ENCODE measurements at regions not wholly inside any gene's neighbourhood (a gene's known extent, or its start where the extent isn't known, plus 50 kb on each side); places are given as distances from the start of the nearest gene placed in this dataset.

DNA sequence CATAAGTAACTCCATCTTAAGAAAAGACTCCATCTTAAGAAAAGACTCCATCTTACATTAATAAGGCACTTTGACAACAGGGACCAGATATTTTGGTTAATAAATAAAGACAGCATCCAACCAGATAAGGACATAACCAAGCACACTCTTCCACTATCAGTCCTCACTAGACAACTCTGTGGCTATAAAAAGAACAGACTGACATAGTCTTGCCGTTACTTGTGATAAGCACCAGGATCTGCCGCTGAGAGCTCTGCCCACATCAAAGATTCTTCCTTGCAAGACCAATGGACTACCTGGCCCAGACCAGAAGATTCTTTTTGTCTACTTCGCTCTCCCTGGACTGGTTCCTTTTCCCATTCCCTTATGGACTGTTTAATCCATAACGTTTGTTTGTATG is 667.4 kb downstream of the NYAP2 start:
- in situ Hi-C loops (cut with HindIII; ENCODE audit: low pct_unique_long_range_greater_than_20kb, low sequenced_read_pairs): no loop called here
- no peak for DNase-seq (ENCODE audit: low read depth, low spot score)
- BruUV-seq (replicated peaks): no TSS peak
- no peaks in the 10 kb centered on the region for H3K4me1 ChIP-seq (ENCODE audit: control insufficient read depth, insufficient read depth, low read length)
- POLR2A ChIA-PET: no interaction called here
- H3K27me3 ChIP-seq (ENCODE audit: control insufficient read depth, insufficient read depth, low read length): no peaks in the 10 kb centered on the region
- H3K4me3 ChIP-seq (ENCODE audit: low read depth in 2 of 2, low read length in 2 of 2): no peak overlapping the region
- H3K27ac ChIP-seq (ENCODE audit: low read length): no peak overlapping the region
- TF ChIP-seq CTCF (IDR thresholded peaks at IDR 0.05): no peak
- no peak for TF ChIP-seq SIN3A (IDR thresholded peaks at IDR 0.05; ENCODE audit: borderline replicate concordance, insufficient read depth, low read depth, low read length)
- TF ChIP-seq POLR2AphosphoS5 (IDR thresholded peaks at IDR 0.05; ENCODE audit: low read depth, low read length): no peak
- TF ChIP-seq TCF7L2 (IDR thresholded peaks at IDR 0.05; ENCODE audit: low read depth, low read length): no peak
- no peak for TF ChIP-seq REST (IDR thresholded peaks at IDR 0.05; ENCODE audit: insufficient read depth in 1 of 2, low read depth in 2 of 2, low read length in 1 of 2)
- intact Hi-C loops (cut with micrococcal nuclease; ENCODE audit: unreplicated experiment): no loop called here
- H3K36me3 ChIP-seq (ENCODE audit: control insufficient read depth, insufficient read depth, low read length): no peaks in the 10 kb centered on the region
- CTCF ChIA-PET: no interaction called here
- H3K9me3 ChIP-seq (ENCODE audit: control insufficient read depth, insufficient read depth, low read depth, low read length): no peaks in the 10 kb centered on the region; the same call in 1 of the 2 replicates
- ATAC-seq: no peak

GRCh38 chr2:226066391-226066790 is 666.9 kb downstream of the NYAP2 start:
- no peaks in the 10 kb centered on the region for H3K4me1 ChIP-seq (ENCODE audit: control insufficient read depth, insufficient read depth, low read length)
- ATAC-seq: no peak
- no peaks in the 10 kb centered on the region; the same call in 1 of the 2 replicates for H3K9me3 ChIP-seq (ENCODE audit: control insufficient read depth, insufficient read depth, low read depth, low read length)
- H3K27ac ChIP-seq (ENCODE audit: low read length): no peak overlapping the region
- CTCF ChIA-PET: no interaction called here
- no peaks in the 10 kb centered on the region for H3K36me3 ChIP-seq (ENCODE audit: control insufficient read depth, insufficient read depth, low read length)
- TF ChIP-seq CTCF (IDR thresholded peaks at IDR 0.05): no peak
- TF ChIP-seq SIN3A (IDR thresholded peaks at IDR 0.05; ENCODE audit: borderline replicate concordance, insufficient read depth, low read depth, low read length): no peak
- TF ChIP-seq REST (IDR thresholded peaks at IDR 0.05; ENCODE audit: insufficient read depth in 1 of 2, low read depth in 2 of 2, low read length in 1 of 2): no peak
- TF ChIP-seq POLR2AphosphoS5 (IDR thresholded peaks at IDR 0.05; ENCODE audit: low read depth, low read length): no peak
- no peak for TF ChIP-seq TCF7L2 (IDR thresholded peaks at IDR 0.05; ENCODE audit: low read depth, low read length)
- POLR2A ChIA-PET: no interaction called here
- no peak overlapping the region for H3K4me3 ChIP-seq (ENCODE audit: low read depth in 2 of 2, low read length in 2 of 2)
- no peaks in the 10 kb centered on the region for H3K27me3 ChIP-seq (ENCODE audit: control insufficient read depth, insufficient read depth, low read length)
- intact Hi-C loops (cut with micrococcal nuclease; ENCODE audit: unreplicated experiment) (no loop called here), in situ Hi-C loops (cut with HindIII; ENCODE audit: low pct_unique_long_range_greater_than_20kb, low sequenced_read_pairs) (no loop called here)
- no peak for DNase-seq (ENCODE audit: low read depth, low spot score)
- BruUV-seq (replicated peaks): no TSS peak

Measured in Panc1 (cell line).